ENCODE measurements at regions not wholly inside any gene's neighbourhood (a gene's known extent, or its start where the extent isn't known, plus 50 kb on each side); places are given as distances from the start of the nearest gene placed in this dataset.

- TF ChIP-seq EZH2 (IDR thresholded peaks at IDR 0.05; ENCODE audit: insufficient read depth, low read length) (no peak), CTCF (IDR thresholded peaks at IDR 0.05; ENCODE audit: insufficient read depth, low read depth, low read length) (no peak)
Measured at GRCh38 chr5:89493414-89493813, 610.4 kb upstream of the MEF2C start.
